Stimulated activated CD4-positive, alpha-beta T cell treated with anti-CD3 and anti-CD28 coated beads, Interleukin-4, amount 100 ng/mL, for 48 hours (primary cell): ENCODE measurements at regions not wholly inside any gene's neighbourhood (a gene's known extent, or its start where the extent isn't known, plus 50 kb on each side); places are given as distances from the start of the nearest gene placed in this dataset.

Experiments
- DNase-seq, 2 donors: peaks; one replicate each; pipeline ENCODE4 v3.0.0-alpha.2; 2020; ENCODE audit warnings: low read depth in 2 of 2

DNA sequence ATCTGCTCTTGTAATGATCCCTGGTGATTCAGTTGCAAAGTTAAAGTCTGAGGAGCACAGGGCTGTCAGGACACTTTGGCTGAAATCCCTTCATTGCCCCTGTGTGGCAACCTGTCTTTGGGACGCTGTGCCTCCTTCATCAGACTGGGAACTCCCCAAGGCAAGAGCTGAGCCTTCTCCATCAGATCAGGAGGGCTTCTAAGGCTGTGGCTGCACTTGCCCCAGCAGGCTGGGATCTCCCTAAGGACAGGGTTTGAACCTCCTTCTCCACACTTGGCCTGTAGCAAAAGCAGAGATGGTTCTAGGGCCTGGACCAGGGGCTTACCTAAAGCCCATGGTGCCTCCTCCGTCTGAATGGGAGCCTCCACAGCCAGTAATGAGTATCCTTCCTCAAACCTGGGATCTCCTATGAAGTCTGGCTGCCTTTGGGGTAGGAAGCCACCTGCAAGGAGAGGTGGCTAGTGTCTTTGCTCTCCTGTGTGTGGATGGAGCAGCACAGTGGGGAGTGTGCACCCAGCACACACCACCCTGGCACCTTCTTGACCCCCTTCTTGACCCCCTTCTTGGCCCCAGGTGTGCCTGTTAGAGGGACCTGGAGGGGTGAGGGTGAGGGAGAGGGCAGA is 79.0 kb upstream of the NKD1 start:
- no peak for DNase-seq

DNA sequence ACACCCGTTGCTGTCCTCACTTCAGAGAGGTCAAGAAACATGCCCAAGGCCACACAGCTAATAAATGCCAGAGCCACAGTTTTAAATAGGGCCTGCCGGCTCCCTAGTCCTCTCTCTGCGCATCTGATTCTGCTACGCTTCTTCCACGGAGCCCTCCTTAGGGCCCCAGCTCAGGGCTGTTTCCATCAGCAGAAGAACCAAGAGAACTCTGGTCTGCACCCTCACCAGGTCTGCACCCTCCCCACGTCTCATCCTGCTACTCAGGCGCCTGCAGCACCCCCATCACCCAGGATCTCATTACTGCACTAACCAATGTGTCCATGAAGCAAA is 79.5 kb upstream of the NKD1 start:
- no peak for DNase-seq

DNA sequence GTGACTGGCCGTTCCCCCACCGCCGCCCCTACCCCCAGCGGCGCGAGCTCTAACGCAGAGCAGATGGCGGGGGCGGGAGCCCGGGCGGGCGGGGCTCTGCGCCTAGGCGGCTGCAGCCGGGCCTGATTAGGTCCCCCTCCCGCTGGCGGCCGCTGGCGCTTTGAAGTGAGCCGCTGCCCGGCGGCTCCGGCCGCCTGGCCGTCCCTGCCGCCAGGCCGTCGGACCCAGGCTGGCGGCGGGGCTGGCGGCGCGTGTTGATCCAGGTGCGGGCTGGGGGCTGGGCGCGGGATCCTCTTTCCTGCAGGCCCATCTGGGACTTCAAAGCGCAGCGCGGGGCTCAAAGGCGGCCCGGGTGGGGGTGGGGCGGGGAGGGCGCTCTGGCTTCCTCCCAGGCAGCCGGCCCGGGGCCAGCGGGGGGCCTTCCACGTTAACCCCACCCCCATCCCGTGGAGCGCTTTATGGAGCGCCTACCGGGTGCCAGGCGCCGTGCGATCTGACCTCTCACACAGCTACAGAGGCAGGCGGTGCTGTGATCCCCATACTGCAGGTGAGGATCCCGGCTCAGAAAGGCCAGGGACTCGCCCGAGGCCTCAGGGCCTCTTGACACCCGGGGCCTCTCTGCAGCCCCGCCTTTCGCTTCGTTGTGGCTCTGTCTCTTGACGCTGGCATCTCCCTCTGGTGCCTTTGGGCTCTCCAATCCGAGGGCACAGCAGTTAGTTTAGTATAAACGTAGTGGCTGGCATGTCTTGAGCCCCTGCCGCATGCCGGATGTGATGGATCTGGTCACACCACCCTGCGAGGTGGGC is 80.0 kb upstream of the NKD1 start:
- no peak for DNase-seq

DNA sequence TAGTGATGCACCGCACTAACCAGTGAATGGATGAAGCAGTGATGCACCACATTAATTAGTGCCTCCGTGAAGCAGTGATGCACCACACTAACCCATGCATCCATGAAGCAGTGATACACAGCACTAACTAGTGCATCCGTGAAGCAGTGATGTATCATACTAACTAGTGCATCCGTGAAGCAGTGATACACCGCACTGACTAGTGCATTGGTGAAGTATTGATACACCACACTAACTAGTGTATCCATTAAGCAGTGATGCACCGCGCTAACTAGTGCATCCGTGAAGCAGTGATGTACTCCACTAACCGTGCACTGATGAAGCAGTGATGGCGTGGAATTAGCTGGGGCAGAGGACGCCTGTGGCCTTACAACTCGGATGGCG is 80.6 kb upstream of the NKD1 start:
- DNase-seq, result no peak

DNA sequence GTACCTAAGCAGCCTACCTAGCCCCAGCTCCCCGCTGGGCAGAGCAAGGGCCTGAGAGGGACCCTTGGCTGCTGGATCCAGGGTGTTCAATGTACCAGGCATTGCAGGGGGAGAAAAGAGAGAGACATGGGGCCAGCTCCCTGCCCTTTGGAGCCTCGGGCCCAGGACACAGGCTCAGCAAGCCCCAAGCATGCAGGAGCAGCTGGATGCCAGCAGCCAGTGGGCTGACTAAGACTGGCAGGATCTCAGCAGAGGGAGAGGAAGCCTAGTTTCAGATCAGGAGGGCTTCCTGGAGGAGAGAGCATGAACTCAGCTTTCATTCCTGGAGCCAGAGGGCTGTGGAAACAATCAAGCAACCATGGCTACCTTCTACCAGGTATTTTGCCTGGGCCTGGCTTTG is 82.0 kb upstream of the NKD1 start:
- DNase-seq, result no peak

DNA sequence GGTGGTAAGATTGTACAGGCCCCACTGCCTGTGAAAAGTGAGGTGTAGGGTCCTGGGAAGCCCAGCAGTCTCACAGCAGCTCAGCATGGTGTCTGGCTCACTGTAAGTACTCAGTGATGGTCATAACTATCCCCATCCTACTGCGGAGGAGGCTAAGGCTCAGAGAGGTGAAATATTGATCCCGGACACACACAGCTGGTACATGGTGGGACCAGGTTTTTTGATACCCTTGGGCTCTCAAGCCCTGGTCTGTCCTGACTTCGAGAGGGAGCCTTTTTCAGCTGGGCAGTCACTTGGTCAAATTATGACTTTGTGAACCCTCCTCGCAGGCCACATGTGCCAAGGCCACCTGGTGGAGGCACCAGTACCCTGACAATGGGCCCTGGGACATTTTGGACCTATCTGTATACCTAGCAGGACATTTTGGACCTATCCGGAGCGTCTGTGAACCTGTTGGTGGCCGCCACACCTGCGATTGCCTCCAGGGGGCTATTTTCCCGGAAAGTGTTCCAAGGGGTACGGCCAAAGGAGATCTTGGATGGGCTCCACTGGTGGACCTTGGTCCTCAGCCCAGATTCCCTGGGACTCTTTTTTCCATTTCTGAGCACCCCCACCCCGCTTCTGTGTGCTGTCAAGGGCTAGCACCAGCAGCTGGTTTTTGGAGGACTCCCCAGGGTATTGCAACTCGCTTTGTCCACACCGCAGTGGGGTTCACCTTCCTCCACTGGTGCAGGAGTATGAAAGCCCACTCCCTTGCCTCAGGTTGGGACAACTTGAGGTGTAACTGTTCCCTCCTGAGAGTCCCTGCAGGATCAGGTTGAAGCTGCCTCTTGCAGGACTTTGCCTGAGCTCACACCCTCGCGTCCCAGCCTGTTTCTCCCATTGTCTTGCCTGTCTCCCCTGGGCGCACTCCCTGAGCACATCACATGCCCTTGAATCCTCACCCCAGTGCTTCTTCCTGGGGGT is 83.6 kb upstream of the NKD1 start:
- DNase-seq, result no peak

DNA sequence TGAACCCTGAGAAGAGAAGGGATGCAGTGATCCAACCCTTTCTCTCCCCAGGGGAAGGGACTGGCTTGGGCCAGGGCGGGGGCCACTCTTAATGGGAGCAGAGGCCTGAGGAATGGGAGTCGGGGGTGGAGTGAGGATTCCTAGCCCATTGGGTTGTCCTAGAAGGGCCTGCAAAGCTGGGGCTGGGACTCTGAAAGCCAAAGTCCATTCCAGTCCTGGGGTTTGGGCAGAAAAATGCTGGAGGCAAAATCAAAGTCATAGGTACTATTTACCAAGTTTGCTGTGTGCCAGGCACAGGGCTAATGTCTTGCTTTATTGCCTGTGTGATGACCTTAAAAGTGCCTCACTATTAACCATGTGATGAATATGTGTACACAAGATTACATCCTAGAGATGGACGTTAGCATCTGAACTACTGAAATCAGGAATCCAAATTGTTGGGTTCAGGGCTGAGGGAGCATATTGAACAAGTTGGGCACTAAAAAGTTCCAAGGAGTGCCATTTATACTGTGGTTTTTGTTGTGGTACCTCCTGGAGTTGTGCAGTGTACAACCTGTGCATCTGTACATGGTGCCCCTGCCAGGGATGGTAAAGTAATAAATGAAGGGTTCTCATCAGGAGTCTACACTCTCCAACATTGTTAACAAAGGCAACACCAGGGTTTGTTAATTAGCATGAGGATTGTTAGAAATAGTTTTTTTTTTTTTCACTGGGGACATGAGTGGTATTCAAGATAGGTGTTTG is 84.4 kb upstream of the NKD1 start:
- DNase-seq, result no peak

DNA sequence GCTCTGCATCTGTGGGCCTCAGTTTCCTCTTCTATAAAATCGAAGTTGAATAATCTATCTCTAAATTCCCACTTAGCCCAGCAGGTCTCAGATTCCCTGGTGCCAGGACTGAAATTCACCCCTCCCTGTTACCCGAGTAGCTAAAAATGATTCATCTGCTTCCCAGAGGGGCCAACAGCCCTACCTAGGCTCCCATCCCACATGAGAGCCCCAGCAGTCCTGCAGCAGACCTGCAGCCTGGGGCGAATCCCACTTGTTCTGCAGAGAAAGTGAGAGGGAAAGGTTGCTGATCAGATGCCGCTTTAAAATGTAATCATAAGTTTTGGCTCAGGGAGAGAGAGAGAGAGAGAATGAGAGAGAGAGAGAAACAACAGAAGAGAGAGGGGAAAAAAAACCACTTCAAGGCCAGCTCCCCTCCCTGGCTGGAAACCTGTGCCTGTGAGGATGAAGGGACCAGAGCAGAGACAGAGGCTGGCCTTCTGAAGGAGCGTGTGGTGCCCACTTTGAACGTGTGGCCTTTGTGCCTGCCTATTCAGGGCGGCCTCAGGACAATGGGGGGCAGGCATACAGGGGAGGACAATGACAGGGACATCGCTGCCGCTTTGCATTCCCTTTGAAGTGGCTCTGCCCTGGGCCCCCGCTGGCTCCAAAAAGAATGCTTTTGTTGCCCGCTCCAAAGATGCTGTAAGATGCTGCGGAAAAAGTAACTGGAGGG is 85.2 kb upstream of the NKD1 start:
- DNase-seq, result no peak

DNA sequence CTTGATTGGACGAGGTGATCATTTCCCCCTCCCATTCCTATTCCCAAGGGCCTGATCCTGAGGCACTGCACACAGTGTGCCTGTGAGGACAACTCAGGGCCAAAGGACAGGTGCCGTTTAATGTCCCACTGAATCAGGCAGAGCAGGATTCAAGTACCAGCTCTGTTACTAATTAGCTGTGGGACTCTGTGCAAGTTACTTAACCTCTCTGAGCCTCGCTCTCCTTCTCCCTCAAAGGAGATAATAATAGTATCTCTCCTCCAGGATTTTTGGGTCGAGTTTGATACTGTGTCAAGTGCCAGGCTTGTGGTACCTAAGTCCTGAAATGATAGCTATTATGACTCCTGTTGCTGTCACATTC is 86.8 kb upstream of the NKD1 start:
- no peak for DNase-seq

DNA sequence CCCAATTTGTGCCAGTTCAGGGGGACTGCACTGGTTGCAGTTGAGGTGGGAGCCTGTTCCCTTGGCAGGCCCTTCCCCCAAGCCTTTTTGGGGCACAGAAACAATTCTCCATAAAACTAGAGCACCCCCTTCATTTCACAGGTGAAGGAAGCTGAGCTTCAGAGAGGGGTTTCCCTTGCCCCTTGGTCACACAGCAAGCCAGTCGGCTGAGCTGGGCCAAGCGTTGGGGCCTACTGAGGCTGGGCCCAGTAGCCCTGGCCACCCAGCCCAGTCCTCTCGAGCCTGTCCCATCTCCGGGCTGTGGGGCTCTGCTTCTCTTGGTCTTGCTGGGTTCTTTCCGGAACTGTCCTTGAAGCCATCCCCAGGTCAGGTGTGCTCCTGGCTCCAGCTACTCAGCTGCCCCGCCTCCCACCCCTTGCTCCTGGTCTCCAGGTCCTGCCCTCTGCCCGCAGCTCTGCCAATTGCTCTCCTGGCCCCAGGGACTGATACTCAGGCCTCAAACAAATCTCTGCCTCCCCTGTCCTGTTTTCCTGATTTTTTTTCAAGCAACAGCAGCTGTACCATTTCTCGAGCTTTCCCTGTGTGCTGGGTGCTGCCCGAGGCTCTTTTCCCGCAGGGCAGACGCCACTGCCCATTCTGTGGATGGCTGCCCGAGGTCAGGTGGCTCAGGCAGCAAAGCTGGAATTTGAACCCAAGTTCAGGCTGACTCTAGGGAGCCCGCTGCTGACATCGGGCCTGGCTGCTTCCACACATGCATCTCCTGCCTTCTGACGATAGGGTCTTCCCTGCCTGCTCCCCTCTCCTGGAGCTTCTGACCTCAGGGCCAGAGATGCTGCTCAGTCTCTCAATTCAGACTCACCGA is 87.4 kb upstream of the NKD1 start:
- DNase-seq, result no peak

DNA sequence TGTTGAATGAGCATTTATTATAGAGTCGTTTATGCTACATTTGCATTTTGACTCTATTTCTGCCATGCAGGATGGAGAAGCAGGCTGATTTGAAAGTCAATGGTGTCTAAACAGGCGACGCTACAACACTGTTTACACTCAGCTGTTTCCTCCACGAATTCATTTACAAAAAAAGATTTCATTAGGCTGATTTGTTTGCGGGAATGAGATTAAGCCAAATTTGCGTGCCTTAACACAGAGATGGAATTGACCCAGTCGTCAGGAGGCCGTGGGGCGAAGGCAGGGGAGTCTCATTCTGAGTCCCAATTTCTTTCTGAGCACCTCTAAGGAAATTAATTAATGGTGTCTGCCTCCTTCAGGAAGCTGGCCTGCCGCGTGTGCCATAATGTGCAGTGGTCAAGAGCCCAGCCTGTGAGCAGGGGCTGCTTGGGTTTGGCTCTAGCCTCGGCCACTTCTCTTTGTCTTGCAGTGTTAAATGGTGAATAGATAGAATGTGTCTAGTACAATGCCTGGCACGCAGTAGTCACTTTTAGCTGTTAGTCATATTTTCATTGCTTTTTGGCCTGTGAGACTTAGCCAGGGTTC is 88.6 kb upstream of the NKD1 start:
- no peak for DNase-seq

DNA sequence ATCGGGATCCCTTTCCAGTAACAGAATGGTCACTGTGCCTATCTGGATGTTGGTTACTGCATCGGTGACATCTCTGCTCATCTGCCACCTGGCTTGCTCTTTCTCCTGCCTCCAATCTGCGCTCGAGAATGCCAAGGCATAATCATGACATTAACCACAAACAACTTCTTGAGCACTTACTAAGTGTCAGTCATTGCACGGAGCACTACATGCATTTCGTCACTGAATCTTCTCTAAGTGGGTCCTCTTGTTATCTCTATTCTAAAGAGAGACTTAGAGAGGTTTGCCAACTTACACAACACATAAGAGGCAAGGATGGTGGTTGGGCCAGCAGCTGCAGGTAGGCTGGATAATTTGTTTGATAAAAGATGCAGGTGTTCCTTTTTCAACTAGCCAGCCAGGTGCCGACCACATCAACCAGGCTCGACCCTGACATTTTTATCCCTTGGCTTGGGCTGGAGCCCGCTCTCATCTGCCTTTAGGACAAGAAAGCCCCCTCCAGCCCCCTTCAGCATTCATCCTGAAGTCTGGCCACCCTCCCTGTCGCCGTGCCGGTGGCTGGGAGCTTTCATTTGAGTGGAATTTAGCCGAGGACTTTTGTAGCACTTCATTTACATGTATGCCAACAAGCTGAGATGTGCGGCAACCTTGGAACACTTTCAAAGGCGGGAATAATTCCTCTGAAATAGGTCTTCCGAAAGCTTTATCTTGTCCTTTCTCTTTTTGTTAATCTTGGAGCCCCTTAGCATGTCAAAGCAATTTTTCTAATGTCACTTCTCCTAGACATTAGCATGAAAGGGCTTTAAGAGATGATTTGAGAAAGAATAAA is 89.3 kb upstream of the NKD1 start:
- no peak for DNase-seq

DNA sequence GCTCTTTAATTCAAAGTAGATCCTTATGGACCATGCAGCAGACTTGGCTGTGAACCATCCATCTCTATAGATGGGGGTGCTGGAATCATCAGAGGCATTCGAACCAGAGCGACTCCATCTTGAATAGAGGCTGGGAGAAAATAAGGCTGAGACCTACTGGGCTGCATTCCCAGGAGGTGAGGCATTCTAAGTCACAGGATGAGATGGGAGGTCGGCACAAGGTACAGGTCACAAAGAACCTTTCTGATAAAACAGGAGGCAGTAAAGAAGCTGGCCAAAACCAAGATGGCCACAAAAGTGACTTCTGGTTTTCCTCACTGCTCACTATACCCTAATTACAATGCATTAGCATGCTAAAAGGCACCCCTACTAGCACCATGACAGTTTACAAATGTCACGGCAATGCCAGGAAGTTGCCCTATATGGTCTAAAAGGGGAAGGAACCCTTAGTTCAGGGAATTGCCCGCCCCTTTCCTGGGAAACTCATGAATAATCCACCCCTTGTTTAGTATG is 89.2 kb upstream of the BRD7 start:
- DNase-seq, result no peak

DNA sequence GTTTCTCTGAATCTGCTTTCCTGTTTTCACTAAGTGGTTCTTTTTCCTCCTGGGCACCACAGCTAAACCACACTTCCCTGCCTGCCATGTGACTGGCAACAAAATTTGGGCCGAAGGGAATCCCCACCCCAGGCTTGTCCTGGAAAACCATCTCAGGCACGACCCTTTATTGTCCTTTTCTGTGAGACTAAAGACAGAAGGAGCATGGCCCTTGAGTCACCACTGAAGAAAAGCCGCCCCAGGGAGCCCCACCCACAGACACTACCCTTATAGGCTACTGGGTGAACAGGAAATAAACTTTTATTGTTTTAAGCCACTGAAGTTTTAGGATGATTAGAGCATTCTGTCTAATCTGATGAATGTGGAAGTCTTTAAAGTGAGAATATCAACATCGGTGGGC is 88.6 kb upstream of the BRD7 start:
- DNase-seq, result no peak

DNA sequence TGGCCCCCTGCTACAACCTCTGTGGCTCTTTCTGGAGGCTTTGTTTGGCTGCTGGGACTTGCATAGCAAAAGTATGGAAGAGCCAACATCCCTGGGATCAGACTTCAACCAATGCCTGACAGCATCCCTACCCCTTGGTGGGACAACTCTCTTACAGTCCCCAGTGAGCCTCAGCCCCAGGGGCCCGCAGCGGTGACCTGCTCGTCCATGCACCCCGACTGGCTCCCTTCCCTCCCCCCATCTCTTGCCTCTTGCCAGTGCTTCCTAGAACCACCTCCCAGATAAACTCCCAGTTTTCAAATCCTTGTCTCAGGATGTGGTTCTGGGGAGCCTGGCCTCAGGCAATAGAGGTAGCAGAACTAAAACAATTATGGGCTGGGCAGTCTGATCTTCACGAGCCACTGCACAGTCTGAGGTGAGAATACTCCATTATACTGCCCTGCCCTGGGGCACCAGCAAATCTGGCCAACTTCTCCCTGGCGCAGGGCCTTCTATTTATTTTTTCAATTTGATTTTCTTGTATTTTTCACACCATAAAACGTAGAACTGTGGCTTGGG is 86.6 kb upstream of the BRD7 start:
- no peak for DNase-seq

DNA sequence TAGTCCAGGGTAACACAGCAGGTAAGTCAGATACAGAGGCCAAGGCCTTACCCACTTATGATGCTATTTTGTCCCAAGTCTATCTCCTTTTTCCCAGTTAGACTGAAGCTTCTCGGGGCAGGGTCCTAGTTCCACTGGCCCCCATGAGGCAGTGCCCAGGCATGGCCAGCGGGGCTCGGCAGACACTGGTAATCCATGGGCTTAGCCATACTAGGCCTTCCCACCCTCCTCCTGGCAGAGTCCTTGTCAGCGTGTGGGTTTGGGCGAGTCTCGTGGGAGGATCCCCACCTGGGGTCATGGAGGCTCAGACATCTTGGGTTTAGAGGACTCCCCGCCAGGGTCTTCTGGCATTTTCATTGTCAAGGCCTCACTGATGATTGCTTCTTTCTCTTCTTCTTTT is 84.7 kb upstream of the BRD7 start:
- DNase-seq, result no peak

DNA sequence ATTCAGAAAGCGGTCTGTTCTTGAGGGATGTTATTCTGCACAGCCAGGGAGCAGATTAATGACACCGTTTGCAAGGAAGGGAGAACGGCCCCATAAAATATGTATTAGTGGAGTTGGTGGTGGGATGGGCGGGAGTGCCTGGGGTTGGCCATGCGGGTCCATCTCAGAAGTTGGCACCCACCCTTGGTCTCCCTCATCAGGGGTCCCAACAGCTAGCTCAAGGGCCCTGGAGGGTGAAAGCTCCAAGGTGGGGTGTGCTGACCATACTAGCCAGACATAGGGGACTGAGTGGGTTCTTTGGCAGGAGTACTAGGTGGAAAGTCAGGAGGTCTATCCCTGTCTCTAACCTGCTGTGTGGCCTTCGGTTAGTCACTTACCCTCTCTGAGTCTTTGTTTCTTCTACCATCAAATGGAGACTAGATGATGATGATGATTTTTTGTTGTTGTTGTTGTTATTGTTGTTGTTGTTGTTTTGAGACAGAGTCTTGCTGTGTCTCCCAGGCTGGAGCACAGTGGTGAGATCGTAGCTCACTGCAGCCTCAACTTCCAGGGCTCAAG is 83.2 kb upstream of the BRD7 start:
- DNase-seq, result no peak

DNA sequence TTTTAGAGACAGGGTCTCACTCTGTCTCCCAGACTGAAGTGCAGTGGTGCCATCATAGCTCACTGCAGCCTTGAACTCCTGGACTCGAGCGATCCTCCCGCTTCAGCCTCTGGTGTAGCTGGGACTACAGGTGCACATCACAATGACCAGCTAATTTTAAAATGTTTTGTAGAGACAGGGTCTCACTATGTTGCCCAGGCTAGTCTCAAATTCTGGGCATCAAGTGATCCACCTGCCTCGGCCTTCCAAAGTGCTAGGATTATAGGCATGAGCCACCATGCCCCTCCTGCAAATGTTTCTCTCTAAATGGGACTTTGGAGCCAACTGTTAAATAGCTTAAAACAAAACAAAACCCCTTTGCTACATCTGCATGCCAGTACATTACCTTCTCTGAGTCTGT is 82.2 kb upstream of the BRD7 start:
- DNase-seq, result no peak
